Naive thymus-derived CD8-positive, alpha-beta T cell (primary cell): ENCODE measurements at regions not wholly inside any gene's neighbourhood (a gene's known extent, or its start where the extent isn't known, plus 50 kb on each side); places are given as distances from the start of the nearest gene placed in this dataset.

ENCODE experiments used
- ATAC-seq, 2 donors: fragments of 150-1000 bp; cut with Tn5 transposase in 1 of 2; sonication (Bioruptor Pico), chemical (Tn5 transposase) in 1 of 2; 1 replicate in 1 of 2; 2 replicates in 1 of 2; pipeline ENCODE4 v1.10.0; 2021; ENCODE audit warnings: mild to moderate bottlenecking in 2 of 2, moderate library complexity in 2 of 2
- POLR2A ChIA-PET: fragments of 350-600 bp; sonication (Branson Sonifier 250); formaldehyde crosslinking; loops from one replicate; lab custom pipeline; 2021; ENCODE audit warnings: antibody characterized with exemption; lab: Charles Lee
- DNase-seq, 10 donors: peaks; one replicate each; pipeline versions ENCODE4 v3.0.0 to v3.0.0-alpha.2; 2020 to 2022
- H3K27ac Mint-ChIP-seq, 10 donors: one replicate each; pipeline ENCODE4 v1.8.0; 2020 to 2022; ENCODE audit warnings: mild to moderate bottlenecking in 10 of 10, mixed read lengths in 10 of 10, moderate library complexity in 4 of 10, inconsistent platforms in 1 of 10
- H3K27me3 Mint-ChIP-seq, 5 donors: one replicate each; pipeline ENCODE4 v1.8.0; 2021 to 2022; ENCODE audit warnings: mixed read lengths in 5 of 5
- H3K36me3 Mint-ChIP-seq, 3 donors: one replicate each; pipeline ENCODE4 v1.8.0; 2020 to 2022; ENCODE audit warnings: mixed read lengths in 3 of 3, mild to moderate bottlenecking in 2 of 3, inconsistent platforms in 1 of 3
- H3K4me1 Mint-ChIP-seq, 4 donors: one replicate each; pipeline ENCODE4 v1.8.0; 2021 to 2022; ENCODE audit warnings: mixed read lengths in 4 of 4
- H3K4me3 Mint-ChIP-seq, 10 donors: one replicate each; pipeline ENCODE4 v1.8.0; 2020 to 2022; ENCODE audit warnings: mild to moderate bottlenecking in 10 of 10, mixed read lengths in 10 of 10, moderate library complexity in 6 of 10, inconsistent platforms in 1 of 10
- H3K9me3 Mint-ChIP-seq, 9 donors: one replicate each; pipeline ENCODE4 v1.8.0; 2020 to 2022; ENCODE audit warnings: mixed read lengths in 9 of 9, mild to moderate bottlenecking in 3 of 9, inconsistent platforms in 1 of 9, moderate library complexity in 1 of 9

DNA sequence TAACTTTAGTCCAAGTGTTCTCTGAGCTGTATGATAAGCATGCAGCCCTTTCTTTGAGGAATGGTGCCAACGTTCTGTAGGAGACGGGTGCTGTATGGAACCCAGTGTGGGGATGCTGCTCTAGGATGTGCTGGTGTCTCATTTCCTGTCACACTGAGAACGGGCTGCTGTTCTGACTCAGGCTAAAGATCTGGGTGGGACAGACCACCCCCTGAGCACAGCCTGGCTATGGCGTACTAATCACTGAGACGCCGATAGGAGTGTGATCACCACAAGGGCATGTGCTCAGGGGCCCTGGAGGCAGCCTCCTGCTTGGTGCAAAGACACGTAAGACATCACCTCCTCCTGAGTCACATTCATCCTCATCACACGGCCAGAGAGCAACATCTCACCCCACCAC lies 240.4 kb downstream of the IRX2 start:
- no peak overlapping the region for H3K4me3 Mint-ChIP-seq
- H3K27me3 Mint-ChIP-seq, result peaks cover 0 to 22% (median 5%) of the 10 kb centered on the region in 5 donors
- no peak overlapping the region for H3K27ac Mint-ChIP-seq

GRCh38 chr5:2509527-2509926 lies 241.9 kb downstream of the IRX2 start:
- Mint-ChIP-seq H3K36me3 (peaks cover 0 to 4% (median 0%) of the 10 kb centered on the region in 3 donors), H3K27ac (no peak overlapping the region), H3K4me3 (no peak overlapping the region), H3K9me3 (peaks cover 0 to 16% (median 3%) of the 10 kb centered on the region in 9 donors), H3K27me3 (peaks cover 0 to 17% (median 5%) of the 10 kb centered on the region in 5 donors), H3K4me1 (no peaks in the 10 kb centered on the region)
- POLR2A ChIA-PET, result no interaction called here
- no peak for ATAC-seq
- DNase-seq, result no peak

More for the DNA sequence above, 240.4 kb downstream of the IRX2 start:
- POLR2A ChIA-PET, result no interaction called here
- Mint-ChIP-seq H3K9me3 (peaks cover 0 to 16% (median 0%) of the 10 kb centered on the region in 9 donors), H3K36me3 (no peaks in the 10 kb centered on the region), H3K4me1 (peaks cover 0 to 2% (median 0%) of the 10 kb centered on the region in 4 donors)
- no peak for ATAC-seq
- DNase-seq, result no peak

DNA sequence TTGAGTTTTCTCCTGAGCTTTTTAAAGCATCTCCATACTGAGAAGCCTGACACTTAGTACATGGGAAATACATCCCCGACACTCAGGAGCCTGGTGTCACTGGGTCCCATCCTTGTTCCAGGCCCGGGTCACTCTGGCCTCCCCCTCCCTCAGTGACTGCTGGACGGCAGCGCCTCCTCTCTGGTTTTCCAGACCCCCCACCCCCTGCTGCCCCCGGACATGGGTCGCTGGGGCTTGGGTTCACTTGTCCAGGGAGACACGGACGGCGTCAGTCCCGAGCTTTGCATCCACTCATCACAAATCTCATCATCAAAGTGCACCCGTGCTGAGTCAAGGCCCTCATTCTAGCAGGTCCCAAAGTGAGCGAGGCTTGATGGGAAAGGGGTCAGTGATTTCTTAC lies 243.0 kb downstream of the IRX2 start:
- DNase-seq (no peak), ATAC-seq (no peak)
- POLR2A ChIA-PET, result no interaction called here
- peaks cover 0 to 5% (median 0%) of the 10 kb centered on the region in 3 donors for H3K36me3 Mint-ChIP-seq
- no peak overlapping the region for H3K4me3 Mint-ChIP-seq
- H3K27ac Mint-ChIP-seq, result no peak overlapping the region
- peaks cover 0 to 17% (median 5%) of the 10 kb centered on the region in 5 donors for H3K27me3 Mint-ChIP-seq
- H3K9me3 Mint-ChIP-seq, result peaks cover 0 to 16% (median 3%) of the 10 kb centered on the region in 9 donors
- H3K4me1 Mint-ChIP-seq, result no peaks in the 10 kb centered on the region

- no peak for DNase-seq
- ATAC-seq, result no peak
- POLR2A ChIA-PET, result no interaction called here
- H3K27ac Mint-ChIP-seq, result no peak overlapping the region
- no peaks in the 10 kb centered on the region for H3K4me1 Mint-ChIP-seq
- peaks cover 0 to 17% (median 5%) of the 10 kb centered on the region in 5 donors for H3K27me3 Mint-ChIP-seq
- H3K4me3 Mint-ChIP-seq, result no peak overlapping the region
- H3K9me3 Mint-ChIP-seq, result peaks cover 0 to 16% (median 4%) of the 10 kb centered on the region in 9 donors
- H3K36me3 Mint-ChIP-seq, result peaks cover 0 to 5% (median 0%) of the 10 kb centered on the region in 3 donors
These were observed 243.9 kb downstream of the IRX2 start for GRCh38 chr5:2507611-2508010.

- POLR2A ChIA-PET, result no interaction called here
- Mint-ChIP-seq H3K4me1 (no peaks in the 10 kb centered on the region), H3K27me3 (peaks cover 0 to 17% (median 5%) of the 10 kb centered on the region in 5 donors), H3K4me3 (no peak overlapping the region), H3K9me3 (peaks cover 0 to 16% (median 5%) of the 10 kb centered on the region in 9 donors), H3K27ac (peak overlapping the region in 1 of 10 donors; percentile 61), H3K36me3 (peaks cover 0 to 5% (median 0%) of the 10 kb centered on the region in 3 donors)
- ATAC-seq (no peak), DNase-seq (no peak)
These were observed 244.9 kb downstream of the IRX2 start for GRCh38 chr5:2506603-2507002.

DNA sequence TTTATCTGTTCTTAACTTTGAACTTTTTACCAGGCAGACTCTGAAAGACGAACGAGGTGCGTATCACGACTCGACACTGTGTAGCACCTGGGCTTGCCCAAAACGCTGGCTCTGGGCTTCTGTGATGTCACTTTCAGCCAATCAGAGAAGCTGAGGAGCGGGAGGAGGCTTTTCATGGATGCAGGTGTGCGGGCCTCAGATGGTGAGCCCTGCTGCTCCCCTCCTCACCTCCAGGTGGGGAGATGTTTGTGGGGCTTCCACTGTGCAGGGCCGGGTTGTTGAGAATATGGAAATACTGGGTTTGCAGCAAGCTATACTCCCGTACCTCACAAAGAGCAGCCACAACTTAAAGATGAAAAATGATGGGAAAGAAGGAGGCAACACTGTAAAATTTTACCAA lies 246.3 kb downstream of the IRX2 start:
- no peak for ATAC-seq

DNA sequence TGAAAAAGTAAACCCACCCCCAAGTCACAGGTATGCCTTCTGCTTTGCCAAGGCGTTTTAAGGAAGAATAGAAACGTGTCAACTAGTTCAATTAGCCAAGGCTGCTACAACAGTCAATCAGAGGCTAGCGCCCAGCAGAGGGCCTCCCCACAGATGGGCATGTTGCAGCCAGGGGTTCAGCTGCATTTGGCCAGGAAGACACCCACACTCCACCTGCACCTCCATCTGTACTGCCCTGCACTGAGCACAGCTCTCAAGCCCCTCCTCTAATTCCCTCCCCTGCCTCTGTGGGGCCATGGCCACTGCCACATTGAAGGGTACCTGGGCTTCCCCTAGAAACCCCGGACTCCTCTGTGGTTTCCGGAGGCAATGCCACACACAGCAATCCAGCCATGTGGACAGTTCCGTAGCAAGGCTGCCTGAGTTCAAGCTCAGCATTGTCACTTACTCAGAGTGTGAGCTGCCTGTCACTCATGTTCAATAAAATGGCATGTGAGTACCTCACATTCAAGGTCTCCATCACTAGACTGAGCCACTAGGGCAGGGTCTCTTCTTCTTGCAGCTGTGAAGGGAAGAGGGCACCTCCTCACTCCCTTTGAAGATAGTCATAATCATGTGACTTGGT lies 248.4 kb downstream of the IRX2 start:
- Mint-ChIP-seq H3K27me3 (peaks cover 0 to 4% (median 0%) of the 10 kb centered on the region in 5 donors), H3K36me3 (peaks cover 0 to 5% (median 0%) of the 10 kb centered on the region in 3 donors), H3K4me3 (no peak overlapping the region), H3K9me3 (peaks cover 0 to 14% (median 10%) of the 10 kb centered on the region in 9 donors), H3K4me1 (no peaks in the 10 kb centered on the region), H3K27ac (no peak overlapping the region)
- DNase-seq (no peak), ATAC-seq (no peak)
- POLR2A ChIA-PET, result no interaction called here

More for the DNA sequence above, 246.3 kb downstream of the IRX2 start:
- Mint-ChIP-seq H3K27ac (no peak overlapping the region), H3K4me1 (no peaks in the 10 kb centered on the region), H3K36me3 (peaks cover 0 to 5% (median 0%) of the 10 kb centered on the region in 3 donors), H3K27me3 (peaks cover 0 to 14% (median 5%) of the 10 kb centered on the region in 5 donors), H3K9me3 (peaks cover 0 to 15% (median 6%) of the 10 kb centered on the region in 9 donors), H3K4me3 (no peak overlapping the region)
- DNase-seq, result no peak
- POLR2A ChIA-PET, result no interaction called here

GRCh38 chr5:2499917-2500316 lies 251.6 kb downstream of the IRX2 start:
- Mint-ChIP-seq H3K9me3 (peaks cover 0 to 14% (median 9%) of the 10 kb centered on the region in 9 donors), H3K27ac (no peak overlapping the region), H3K4me1 (no peaks in the 10 kb centered on the region), H3K4me3 (no peak overlapping the region), H3K36me3 (peaks cover 0 to 4% (median 0%) of the 10 kb centered on the region in 3 donors), H3K27me3 (peaks cover 0 to 17% (median 0%) of the 10 kb centered on the region in 5 donors)
- ATAC-seq (no peak), DNase-seq (no peak)
- POLR2A ChIA-PET, result no interaction called here

GRCh38 chr5:2496891-2497290 lies 254.6 kb downstream of the IRX2 start:
- Mint-ChIP-seq H3K9me3 (peaks cover 0 to 10% (median 5%) of the 10 kb centered on the region in 9 donors), H3K27ac (no peak overlapping the region), H3K4me1 (no peaks in the 10 kb centered on the region), H3K27me3 (peaks cover 0 to 13% (median 0%) of the 10 kb centered on the region in 5 donors), H3K36me3 (no peaks in the 10 kb centered on the region), H3K4me3 (no peak overlapping the region)
- POLR2A ChIA-PET, result no interaction called here
- ATAC-seq (no peak), DNase-seq (no peak)

- Mint-ChIP-seq H3K4me1 (no peaks in the 10 kb centered on the region), H3K36me3 (no peaks in the 10 kb centered on the region), H3K27ac (no peak overlapping the region), H3K9me3 (peaks cover 0 to 10% (median 4%) of the 10 kb centered on the region in 9 donors), H3K4me3 (no peak overlapping the region), H3K27me3 (peaks cover 0 to 13% (median 0%) of the 10 kb centered on the region in 5 donors)
- POLR2A ChIA-PET, result no interaction called here
- no peak for DNase-seq
- no peak for ATAC-seq
These were observed 255.4 kb downstream of the IRX2 start for GRCh38 chr5:2496126-2496525.

- POLR2A ChIA-PET, result no interaction called here
- H3K4me1 Mint-ChIP-seq, result no peaks in the 10 kb centered on the region
- H3K4me3 Mint-ChIP-seq, result no peak overlapping the region
- H3K36me3 Mint-ChIP-seq, result no peaks in the 10 kb centered on the region
- ATAC-seq (no peak), DNase-seq (no peak)
- no peak overlapping the region for H3K27ac Mint-ChIP-seq
- no peaks in the 10 kb centered on the region for H3K9me3 Mint-ChIP-seq
- H3K27me3 Mint-ChIP-seq, result peaks cover 0 to 13% (median 0%) of the 10 kb centered on the region in 5 donors
These were observed 258.1 kb downstream of the IRX2 start for GRCh38 chr5:2493356-2493755.

- Mint-ChIP-seq H3K36me3 (no peaks in the 10 kb centered on the region), H3K27me3 (peaks cover 0 to 14% (median 0%) of the 10 kb centered on the region in 5 donors), H3K4me1 (no peaks in the 10 kb centered on the region), H3K27ac (no peak overlapping the region), H3K9me3 (no peaks in the 10 kb centered on the region), H3K4me3 (no peak overlapping the region)
- ATAC-seq (no peak), DNase-seq (no peak)
- POLR2A ChIA-PET, result no interaction called here
These were observed 259.0 kb downstream of the IRX2 start for GRCh38 chr5:2492476-2492875.

- Mint-ChIP-seq H3K27ac (no peak overlapping the region), H3K27me3 (peaks cover 0 to 15% (median 0%) of the 10 kb centered on the region in 5 donors), H3K36me3 (no peaks in the 10 kb centered on the region), H3K4me1 (no peaks in the 10 kb centered on the region), H3K4me3 (no peak overlapping the region), H3K9me3 (no peaks in the 10 kb centered on the region)
- POLR2A ChIA-PET, result no interaction called here
- no peak for DNase-seq
- no peak for ATAC-seq
These were observed 259.6 kb downstream of the IRX2 start for GRCh38 chr5:2491846-2492245.
